GM12878 (cell line): ENCODE measurements at regions not wholly inside any gene's neighbourhood (a gene's known extent, or its start where the extent isn't known, plus 50 kb on each side); places are given as distances from the start of the nearest gene placed in this dataset.

ENCODE experiments used
- ATAC-seq: fragments of 200-7000 bp; cut with Tn5 transposase; 3 replicates; pipeline ENCODE4 v1.9.1; 2020; ENCODE audit warnings: mild to moderate bottlenecking, moderate library complexity
- BruUV-seq: library from RNA; stranded (reverse); fragments of 400-500 nt; replicated peaks from 2 replicates; lab custom pipeline; 2021; lab: Mats Ljungman, UMichigan
- CTCF ChIA-PET: fragments of 300-600 bp; sonication (Branson Sonifier 250); formaldehyde crosslinking; extraction: SDS; loops from one replicate; lab custom pipeline; 2021; ENCODE audit warnings: inconsistent platforms; lab: Yijun Ruan, JAX
- POLR2A ChIA-PET: fragments of 350-600 bp; formaldehyde crosslinking; extraction: SDS; loops from one replicate; lab custom pipeline; 2021; ENCODE audit warnings: inconsistent platforms; lab: Charles Lee
- RAD21 ChIA-PET: fragments of 300-600 bp; sonication (Branson Sonifier 250); formaldehyde crosslinking; loops from one replicate; lab custom pipeline; 2023; ENCODE audit warnings: antibody characterized with exemption; ENCODE audit not compliant: unreplicated experiment; lab: Charles Lee
- SMC1A ChIA-PET: fragments of 300-600 bp; sonication (Branson Sonifier 250); formaldehyde crosslinking; loops from one replicate; lab custom pipeline; 2023; ENCODE audit not compliant: unreplicated experiment, uncharacterized antibody; lab: Charles Lee
- DNase-seq: peaks from one replicate; pipeline ENCODE4 v3.0.0-alpha.2; 2011; ENCODE audit warnings: low read depth, low spot score
- FAIRE-seq: peaks from 3 replicates; lab custom pipeline; 2011; peaks lifted over from hg19 to GRCh38; lab: Jason Lieb, UNC
- H2AFZ ChIP-seq: 2 replicates; pipeline ENCODE4 v1.6.0; 2011; ENCODE audit warnings: low read depth, low read length, control low read depth; ENCODE audit not compliant: control insufficient read depth
- H3K27ac ChIP-seq: 2 replicates; pipeline ENCODE4 v1.5.1; 2011; ENCODE audit warnings: control low read depth; ENCODE audit not compliant: control insufficient read depth, insufficient read depth
- H3K27me3 ChIP-seq, 2 experiments: replicated peaks in 1 of 2; 2 replicates each; pipeline versions ENCODE4 v1.6.0 to v1.6.1; 2011; ENCODE audit warnings: low read length in 1 of 2; ENCODE audit not compliant: control insufficient read depth in 2 of 2, insufficient read depth in 2 of 2
- H3K36me3 ChIP-seq, 2 experiments: 2 replicates each; pipeline ENCODE4 v1.5.1; 2011; ENCODE audit warnings: low read length in 1 of 2; ENCODE audit not compliant: control insufficient read depth in 2 of 2, insufficient read depth in 2 of 2
- H3K4me1 ChIP-seq: 2 replicates; pipeline ENCODE4 v1.6.1; 2011; ENCODE audit warnings: mild to moderate bottlenecking, low read length, moderate library complexity, mixed read lengths; ENCODE audit not compliant: control insufficient read depth, insufficient read depth
- H3K4me2 ChIP-seq: 2 replicates; pipeline ENCODE4 v1.6.0; 2011; ENCODE audit warnings: control low read depth; ENCODE audit not compliant: control insufficient read depth, insufficient read depth
- H3K4me3 ChIP-seq: fragments of 200-600 bp; sonication (generic); 2 replicates; pipeline ENCODE4 v1.5.1; 2016
- H3K79me2 ChIP-seq: 2 replicates; pipeline ENCODE4 v1.6.0; 2011; ENCODE audit warnings: low read length; ENCODE audit not compliant: control insufficient read depth, insufficient read depth
- H3K9ac ChIP-seq: 2 replicates; pipeline ENCODE4 v1.8.0; 2011; ENCODE audit warnings: low read length, control low read depth, mixed read lengths; ENCODE audit not compliant: control insufficient read depth, insufficient read depth
- H3K9me3 ChIP-seq: replicated peaks from 3 replicates; pipeline ENCODE4 v1.5.1; 2011; ENCODE audit warnings: mild to moderate bottlenecking, low read length; ENCODE audit not compliant: control insufficient read depth, insufficient read depth
- H4K20me1 ChIP-seq: 2 replicates; pipeline ENCODE4 v1.6.0; 2011; ENCODE audit not compliant: control insufficient read depth, insufficient read depth
- ASH2L ChIP-seq: fragments of 300-600, 200-600 bp; sonication (generic); IDR thresholded peaks from 2 replicates; pipeline ENCODE4 v1.6.1; 2017; ENCODE audit warnings: low read depth, mild to moderate bottlenecking, borderline replicate concordance
- CBFB ChIP-seq: IDR thresholded peaks from 2 replicates; pipeline ENCODE4 v1.6.1; 2016; ENCODE audit warnings: antibody characterized with exemption, low read depth
- CREB1 ChIP-seq: IDR thresholded peaks from 2 replicates; pipeline ENCODE4 v1.6.1; 2012; ENCODE audit warnings: low read depth, mild to moderate bottlenecking, inconsistent platforms
- HDAC6 ChIP-seq: fragments of 200-600 bp; sonication (generic); IDR thresholded peaks from one replicate; pipeline ENCODE4 v1.8.0; 2017; ENCODE audit warnings: antibody characterized with exemption; ENCODE audit not compliant: unreplicated experiment
- LARP7 ChIP-seq: fragments of 450-650 bp; IDR thresholded peaks from 2 replicates; pipeline ENCODE4 v1.6.1; 2017; ENCODE audit warnings: mild to moderate bottlenecking
- MYB ChIP-seq: fragments of 150-350 bp; IDR thresholded peaks from 2 replicates; pipeline ENCODE4 v1.6.1; 2014; ENCODE audit warnings: mild to moderate bottlenecking, low read depth, low read length, borderline replicate concordance
- NR2F1 ChIP-seq: fragments of 450-650 bp; conservative IDR thresholded peaks from 2 replicates; pipeline ENCODE4 v1.6.1; 2017; ENCODE audit warnings: mild to moderate bottlenecking
- PAX5 ChIP-seq: IDR thresholded peaks from 2 replicates; pipeline ENCODE4 v1.6.1; 2011; ENCODE audit warnings: low read depth, low read length, borderline replicate concordance
- PAX8 ChIP-seq: fragments of 450-650 bp; IDR thresholded peaks from 2 replicates; pipeline ENCODE4 v1.6.1; 2017; ENCODE audit warnings: mild to moderate bottlenecking, moderate library complexity
- POU2F2 ChIP-seq: IDR thresholded peaks from 3 replicates; pipeline ENCODE4 v1.6.1; 2011; ENCODE audit warnings: low read depth, mild to moderate bottlenecking, low read length, borderline replicate concordance
- SPI1 ChIP-seq: IDR thresholded peaks from 2 replicates; pipeline ENCODE4 v1.6.1; 2011; ENCODE audit warnings: low read depth, mild to moderate bottlenecking, low read length, moderate library complexity, borderline replicate concordance; ENCODE audit not compliant: insufficient read depth
- TCF12 ChIP-seq: IDR thresholded peaks from 2 replicates; pipeline ENCODE4 v1.6.1; 2011; ENCODE audit warnings: low read depth, mild to moderate bottlenecking, low read length
- YY1 ChIP-seq: IDR thresholded peaks from 2 replicates; pipeline ENCODE4 v1.6.1; 2011; ENCODE audit warnings: low read depth, mild to moderate bottlenecking, low read length
- WGBS: methylation state at CpG from one replicate; pipeline ENCODE4 v1.1.6; 2016; ENCODE audit warnings: low lambda C conversion rate; ENCODE audit not compliant: insufficient replicate concordance, insufficient coverage; ENCODE audit errors: missing lambda C conversion rate; 5-methylcytosine and 5-hydroxymethylcytosine counted together
- in situ Hi-C: fragments of 300-500 bp; cut with MboI; formaldehyde crosslinking; loops from 9 replicates; pipeline ENCODE4 v1.14.3; 2018; ENCODE audit warnings: mixed read lengths
- intact Hi-C: fragments of 100-400 bp; cut with micrococcal nuclease; formaldehyde crosslinking; loops from one replicate; pipeline ENCODE4 v1.14.2; 2022; ENCODE audit not compliant: unreplicated experiment
- TF ChIP-seq, protein P1 (sequence below): IDR thresholded peaks from 2 replicates; pipeline ENCODE4 v1.6.1; 2011; ENCODE audit warnings: low read depth, mild to moderate bottlenecking, low read length, moderate library complexity, borderline replicate concordance; ENCODE audit errors: extremely low read depth
- TF ChIP-seq, protein P2 (sequence below): fragments of 450-650 bp; IDR thresholded peaks from 2 replicates; pipeline ENCODE4 v1.6.1; 2018; ENCODE audit warnings: borderline replicate concordance, mild to moderate bottlenecking; ENCODE audit not compliant: partially characterized antibody

DNA sequence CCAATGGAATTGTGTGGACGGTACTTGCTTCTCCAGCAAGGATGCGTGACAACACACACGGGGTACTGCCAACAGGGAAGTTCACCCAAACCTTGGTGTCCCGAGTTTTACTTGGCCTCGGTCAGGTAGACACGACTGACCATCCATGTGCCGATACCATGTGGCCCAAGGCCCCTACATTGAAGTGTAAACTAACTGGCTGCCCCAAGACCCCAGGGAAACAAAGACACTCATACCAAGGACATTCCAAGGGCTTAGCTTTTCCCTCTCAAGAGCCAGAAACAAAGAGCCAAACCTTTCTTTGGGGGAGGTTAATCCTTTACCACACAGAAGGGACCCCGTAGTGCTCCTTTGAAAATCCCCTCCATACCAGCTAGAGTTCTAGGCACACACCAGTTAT is 215.9 kb upstream of the TNRC6C start:
- H3K79me2 ChIP-seq = no peaks in the 10 kb centered on the region
- 28% methylated on average over 8 of the region's 8 CpGs for WGBS
- no peaks in the 10 kb centered on the region; a peak in 1 of 4 replicates for H3K27me3 ChIP-seq
- H3K4me1 ChIP-seq = no peaks in the 10 kb centered on the region
- no peak overlapping the region for H3K27ac ChIP-seq
- BruUV-seq = no TSS peak
- no peak overlapping the region for H3K9ac ChIP-seq
- no peak overlapping the region for H3K4me3 ChIP-seq
- CTCF ChIA-PET = interaction anchor here (0.6 kb wide), 1 partner anchor 271 kb away, joined by 3 read pairs; no protein-coding TSS in a partner anchor
- SMC1A ChIA-PET = no interaction called here
- DNase-seq = no peak
- H3K4me2 ChIP-seq = no peak overlapping the region
- RAD21 ChIA-PET = no interaction called here
- no peaks in the 10 kb centered on the region for H3K36me3 ChIP-seq
- no peak overlapping the region for H2AFZ ChIP-seq
- intact Hi-C loops = no loop called here
- TF ChIP-seq SPI1 (no peak), PAX5 (no peak)
- no peak for ATAC-seq
- H4K20me1 ChIP-seq = no peaks in the 10 kb centered on the region
- H3K9me3 ChIP-seq = no peaks in the 10 kb centered on the region; the same call in 2 of the 3 replicates
- POLR2A ChIA-PET = no interaction called here
- in situ Hi-C loops = no loop called here
- FAIRE-seq = no peak

DNA sequence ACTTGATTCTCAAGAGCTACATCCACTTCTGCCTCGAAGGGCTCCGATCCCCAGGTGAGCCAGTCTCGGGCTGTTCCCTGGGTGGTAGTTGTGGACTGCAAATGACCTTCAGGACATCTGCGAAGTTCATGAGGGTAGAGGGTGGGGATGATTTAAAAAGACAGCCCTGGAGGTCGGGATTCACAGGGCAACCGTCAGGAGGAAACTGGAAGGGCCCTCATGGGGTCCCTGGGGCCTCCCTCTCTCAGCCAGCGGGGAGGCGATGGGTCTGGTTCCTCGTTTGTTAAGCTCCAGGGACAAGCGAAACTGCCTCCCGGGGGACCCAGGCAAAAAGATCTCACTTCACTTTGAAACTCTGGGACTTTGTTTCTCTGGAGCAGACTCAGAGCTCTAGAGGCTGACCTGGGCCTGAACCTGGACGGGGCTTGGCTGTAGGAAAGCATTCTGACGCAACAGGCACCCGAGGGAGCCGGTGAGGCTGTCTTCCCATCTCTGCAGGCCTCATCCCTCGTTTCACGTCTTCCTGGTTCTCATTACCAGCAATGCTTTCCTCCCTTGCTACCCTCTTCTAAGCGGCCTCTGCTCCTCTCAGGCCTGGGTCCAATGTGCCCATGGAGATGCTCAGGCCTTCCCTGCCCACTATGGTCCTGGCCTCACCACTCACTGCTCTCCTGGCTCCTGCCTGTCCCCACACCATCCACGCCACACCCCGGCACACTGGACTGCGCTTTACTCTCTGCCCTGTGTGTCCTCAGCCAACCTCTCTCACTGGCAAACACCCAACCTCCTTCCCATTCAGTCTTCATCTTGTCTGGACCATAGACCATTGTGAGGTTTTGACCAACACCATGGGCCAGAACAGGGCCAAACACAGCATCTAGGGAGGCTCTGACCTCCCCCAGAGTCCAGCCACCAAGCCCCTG is 214.2 kb upstream of the TNRC6C start:
- CTCF ChIA-PET = no interaction called here
- intact Hi-C loops = no loop called here
- ATAC-seq = no peak
- no peak for TF ChIP-seq PAX8
- TF ChIP-seq LARP7 = no peak
- TF ChIP-seq MYB = no peak
- no peak for TF ChIP-seq POU2F2
- TF ChIP-seq NR2F1 = no peak
- no peak for TF ChIP-seq YY1
- TF ChIP-seq TCF12 = no peak
- no peak for TF ChIP-seq CREB1
- no peak for TF ChIP-seq ASH2L
- TF ChIP-seq, protein P1, sequence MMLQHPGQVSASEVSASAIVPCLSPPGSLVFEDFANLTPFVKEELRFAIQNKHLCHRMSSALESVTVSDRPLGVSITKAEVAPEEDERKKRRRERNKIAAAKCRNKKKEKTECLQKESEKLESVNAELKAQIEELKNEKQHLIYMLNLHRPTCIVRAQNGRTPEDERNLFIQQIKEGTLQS = no peak
- TF ChIP-seq HDAC6 = no peak
- TF ChIP-seq CBFB = no peak
- TF ChIP-seq, protein P2, sequence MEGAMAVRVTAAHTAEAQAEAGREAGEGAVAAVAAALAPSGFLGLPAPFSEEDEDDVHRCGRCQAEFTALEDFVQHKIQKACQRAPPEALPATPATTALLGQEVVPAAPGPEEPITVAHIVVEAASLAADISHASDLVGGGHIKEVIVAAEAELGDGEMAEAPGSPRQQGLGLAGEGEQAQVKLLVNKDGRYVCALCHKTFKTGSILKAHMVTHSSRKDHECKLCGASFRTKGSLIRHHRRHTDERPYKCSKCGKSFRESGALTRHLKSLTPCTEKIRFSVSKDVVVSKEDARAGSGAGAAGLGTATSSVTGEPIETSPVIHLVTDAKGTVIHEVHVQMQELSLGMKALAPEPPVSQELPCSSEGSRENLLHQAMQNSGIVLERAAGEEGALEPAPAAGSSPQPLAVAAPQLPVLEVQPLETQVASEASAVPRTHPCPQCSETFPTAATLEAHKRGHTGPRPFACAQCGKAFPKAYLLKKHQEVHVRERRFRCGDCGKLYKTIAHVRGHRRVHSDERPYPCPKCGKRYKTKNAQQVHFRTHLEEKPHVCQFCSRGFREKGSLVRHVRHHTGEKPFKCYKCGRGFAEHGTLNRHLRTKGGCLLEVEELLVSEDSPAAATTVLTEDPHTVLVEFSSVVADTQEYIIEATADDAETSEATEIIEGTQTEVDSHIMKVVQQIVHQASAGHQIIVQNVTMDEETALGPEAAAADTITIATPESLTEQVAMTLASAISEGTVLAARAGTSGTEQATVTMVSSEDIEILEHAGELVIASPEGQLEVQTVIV = no peak

More for the DNA sequence above, 214.2 kb upstream of the TNRC6C start:
- ChIA-PET POLR2A (no interaction called here), RAD21 (no interaction called here), SMC1A (no interaction called here)
- WGBS = 35% methylated on average over 21 of the region's 21 CpGs
- in situ Hi-C loops = no loop called here
- no peak overlapping the region for H3K4me2 ChIP-seq
- no peaks in the 10 kb centered on the region for H3K79me2 ChIP-seq
- no peaks in the 10 kb centered on the region; the same call in 2 of the 3 replicates for H3K9me3 ChIP-seq
- H3K27me3 ChIP-seq = no peaks in the 10 kb centered on the region; a peak in 1 of 4 replicates
- no peak overlapping the region for H3K4me3 ChIP-seq
- no peak for FAIRE-seq
- no peaks in the 10 kb centered on the region; the same call in 1 of the 2 replicates for H4K20me1 ChIP-seq
- no peaks in the 10 kb centered on the region for H3K4me1 ChIP-seq
- no peak overlapping the region for H3K27ac ChIP-seq
- no peak overlapping the region for H3K9ac ChIP-seq
- no TSS peak for BruUV-seq
- no peak overlapping the region for H2AFZ ChIP-seq
- H3K36me3 ChIP-seq = no peaks in the 10 kb centered on the region
- no peak for DNase-seq
